Uterus (tissue), 3 donors: ENCODE measurements at regions not wholly inside any gene's neighbourhood (a gene's known extent, or its start where the extent isn't known, plus 50 kb on each side); places are given as distances from the start of the nearest gene placed in this dataset.

ENCODE experiments used
- DNase-seq, 2 donors: peaks; one replicate each; pipeline ENCODE4 v3.0.0-alpha.2; 2019 to 2020
- H3K27ac ChIP-seq, 2 donors: fragments of 200-600 bp; sonication (generic); 1 replicate in 1 of 2; 2 replicates in 1 of 2; pipeline ENCODE4 v1.5.1; 2016 to 2018
- H3K27me3 ChIP-seq, 2 donors: fragments of 200-600 bp; sonication (generic); one replicate each; pipeline ENCODE4 v1.5.1; 2018 to 2019; ENCODE audit warnings: control low read depth in 1 of 2
- H3K36me3 ChIP-seq, 2 donors: fragments of 200-600 bp; sonication (generic); one replicate each; pipeline ENCODE4 v1.5.1; 2019; ENCODE audit warnings: control low read depth in 1 of 2
- H3K4me1 ChIP-seq, 2 donors: fragments of 200-600 bp; sonication (generic); one replicate each; pipeline ENCODE4 v1.5.1; 2018 to 2019; ENCODE audit warnings: control low read depth in 1 of 2
- H3K4me3 ChIP-seq, 2 donors: fragments of 200-600 bp; sonication (generic); 1 replicate in 1 of 2; 2 replicates in 1 of 2; pipeline ENCODE4 v1.5.1; 2018 to 2019; ENCODE audit warnings: mild to moderate bottlenecking in 1 of 2
- H3K9me3 ChIP-seq, 2 donors: fragments of 200-600 bp; sonication (generic); one replicate each; pipeline ENCODE4 v1.5.1; 2019; ENCODE audit warnings: control low read depth in 1 of 2
- POLR2A ChIP-seq, 2 donors: fragments of 450-650 bp; IDR thresholded peaks; one replicate each; pipeline ENCODE4 v1.6.1; 2016; ENCODE audit warnings: antibody characterized with exemption in 2 of 2, mild to moderate bottlenecking in 1 of 2, moderate library complexity in 1 of 2
- intact Hi-C: fragments of 100-400 bp; cut with DNase I; formaldehyde crosslinking; loops from one replicate; pipeline ENCODE4 v1.15.1; 2023; ENCODE audit warnings: low total_unique reads
- TF ChIP-seq, protein P1 (sequence below), 4 experiments: fragments of 200-600 bp in 2 of 4; fragments of 450-650 bp in 2 of 4; sonication (generic) in 2 of 4; IDR thresholded peaks; one replicate each; pipeline ENCODE4 v1.5.1; 2016 to 2019; ENCODE audit warnings: antibody characterized with exemption in 4 of 4, mild to moderate bottlenecking in 2 of 4, moderate library complexity in 1 of 4
- donor health status: DM: yes; HTN: yes; CAD: no.

DNA sequence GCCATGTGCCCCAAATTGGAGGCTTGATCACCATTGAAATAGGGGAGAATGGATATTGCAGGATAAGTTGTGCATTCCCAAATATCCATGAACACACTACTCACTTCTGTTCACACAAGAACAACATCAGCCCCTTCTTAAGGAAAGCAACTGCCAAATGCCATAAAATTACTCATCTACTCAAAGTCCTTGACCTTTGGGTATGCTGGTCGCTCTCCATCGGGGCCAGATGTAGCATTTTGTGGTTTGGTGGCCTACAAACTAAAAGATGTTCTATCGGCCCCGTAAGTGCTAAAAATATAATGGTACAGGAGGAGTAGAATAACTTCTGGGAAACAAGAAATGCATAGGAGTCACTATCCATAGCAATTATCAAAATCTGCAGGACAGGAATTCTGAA is 362.6 kb downstream of the AEBP2 start:
- intact Hi-C loops = no loop called here
- peaks cover 0 to 4% of the 10 kb centered on the region in 2 donors for H3K4me1 ChIP-seq
- H3K36me3 ChIP-seq = no peaks in the 10 kb centered on the region
- no peak for DNase-seq
- H3K27me3 ChIP-seq = no peaks in the 10 kb centered on the region
- TF ChIP-seq POLR2A (IDR thresholded peaks at IDR 0.05) = no peak
- TF ChIP-seq, protein P1, sequence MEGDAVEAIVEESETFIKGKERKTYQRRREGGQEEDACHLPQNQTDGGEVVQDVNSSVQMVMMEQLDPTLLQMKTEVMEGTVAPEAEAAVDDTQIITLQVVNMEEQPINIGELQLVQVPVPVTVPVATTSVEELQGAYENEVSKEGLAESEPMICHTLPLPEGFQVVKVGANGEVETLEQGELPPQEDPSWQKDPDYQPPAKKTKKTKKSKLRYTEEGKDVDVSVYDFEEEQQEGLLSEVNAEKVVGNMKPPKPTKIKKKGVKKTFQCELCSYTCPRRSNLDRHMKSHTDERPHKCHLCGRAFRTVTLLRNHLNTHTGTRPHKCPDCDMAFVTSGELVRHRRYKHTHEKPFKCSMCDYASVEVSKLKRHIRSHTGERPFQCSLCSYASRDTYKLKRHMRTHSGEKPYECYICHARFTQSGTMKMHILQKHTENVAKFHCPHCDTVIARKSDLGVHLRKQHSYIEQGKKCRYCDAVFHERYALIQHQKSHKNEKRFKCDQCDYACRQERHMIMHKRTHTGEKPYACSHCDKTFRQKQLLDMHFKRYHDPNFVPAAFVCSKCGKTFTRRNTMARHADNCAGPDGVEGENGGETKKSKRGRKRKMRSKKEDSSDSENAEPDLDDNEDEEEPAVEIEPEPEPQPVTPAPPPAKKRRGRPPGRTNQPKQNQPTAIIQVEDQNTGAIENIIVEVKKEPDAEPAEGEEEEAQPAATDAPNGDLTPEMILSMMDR (IDR thresholded peaks at IDR 0.05) = no peak
- no peak overlapping the region for H3K27ac ChIP-seq
- H3K4me3 ChIP-seq = no peak overlapping the region
- H3K9me3 ChIP-seq = no peaks in the 10 kb centered on the region

GRCh38 chr12:19802915-19803314 is 363.6 kb downstream of the AEBP2 start:
- no peak overlapping the region for H3K27ac ChIP-seq
- no peaks in the 10 kb centered on the region for H3K9me3 ChIP-seq
- H3K36me3 ChIP-seq = no peaks in the 10 kb centered on the region
- no peaks in the 10 kb centered on the region for H3K27me3 ChIP-seq
- DNase-seq = no peak
- intact Hi-C loops = no loop called here
- TF ChIP-seq, protein P1 (IDR thresholded peaks at IDR 0.05) = no peak
- no peak for TF ChIP-seq POLR2A (IDR thresholded peaks at IDR 0.05)
- peaks cover 0 to 4% of the 10 kb centered on the region in 2 donors for H3K4me1 ChIP-seq
- H3K4me3 ChIP-seq = no peak overlapping the region

DNA sequence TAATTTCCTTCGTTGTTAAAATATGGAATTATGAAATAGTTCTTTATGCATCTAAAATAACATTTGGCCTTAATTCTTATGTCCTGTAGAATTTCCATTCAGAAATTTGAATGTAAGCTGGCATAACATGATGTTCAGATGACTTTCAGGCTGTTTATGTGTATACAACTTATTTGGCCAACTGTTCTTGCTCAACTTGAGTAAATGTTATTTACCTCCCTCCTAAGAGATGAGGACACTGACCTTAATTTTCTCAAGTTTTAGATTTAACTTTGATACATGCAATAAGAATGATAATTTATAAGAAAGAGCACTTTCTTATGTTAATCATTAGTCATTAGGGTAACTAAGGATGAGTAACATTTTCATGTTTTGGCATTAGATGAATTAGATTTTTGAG is 365.4 kb downstream of the AEBP2 start:
- H3K9me3 ChIP-seq = no peaks in the 10 kb centered on the region
- H3K4me1 ChIP-seq = peaks cover 0 to 4% of the 10 kb centered on the region in 2 donors
- no peak overlapping the region for H3K27ac ChIP-seq
- intact Hi-C loops = no loop called here
- no peaks in the 10 kb centered on the region for H3K36me3 ChIP-seq
- TF ChIP-seq, protein P1 (IDR thresholded peaks at IDR 0.05) = no peak
- TF ChIP-seq POLR2A (IDR thresholded peaks at IDR 0.05) = no peak
- no peak for DNase-seq
- H3K4me3 ChIP-seq = no peak overlapping the region
- no peaks in the 10 kb centered on the region for H3K27me3 ChIP-seq

- no peaks in the 10 kb centered on the region for H3K9me3 ChIP-seq
- intact Hi-C loops = no loop called here
- no peak for DNase-seq
- no peaks in the 10 kb centered on the region for H3K27me3 ChIP-seq
- H3K36me3 ChIP-seq = no peaks in the 10 kb centered on the region
- H3K4me3 ChIP-seq = no peak overlapping the region
- no peaks in the 10 kb centered on the region for H3K4me1 ChIP-seq
- TF ChIP-seq, protein P1 (IDR thresholded peaks at IDR 0.05) = no peak
- TF ChIP-seq POLR2A (IDR thresholded peaks at IDR 0.05) = no peak
- H3K27ac ChIP-seq = no peak overlapping the region
Measured at GRCh38 chr12:19808371-19808770, 369.1 kb downstream of the AEBP2 start.

DNA sequence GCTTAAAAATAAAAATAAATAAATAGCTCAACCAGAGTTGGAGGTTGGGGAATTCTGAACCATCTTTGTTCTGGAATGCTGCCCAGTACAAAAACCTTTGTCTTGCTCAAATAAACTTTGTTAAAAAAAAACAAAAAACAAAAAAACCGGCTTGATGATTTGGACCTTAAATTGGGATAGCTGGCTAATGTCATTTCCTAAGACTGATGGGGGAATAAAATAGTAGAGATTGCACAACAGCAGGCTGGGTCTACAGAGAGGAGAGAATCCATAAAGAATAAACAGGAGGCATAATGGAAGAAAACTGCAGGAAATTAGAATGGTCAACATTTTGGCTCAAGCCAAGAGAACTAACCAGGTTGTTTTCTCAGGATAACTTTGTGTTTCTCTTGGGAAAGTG is 370.9 kb downstream of the AEBP2 start:
- H3K27me3 ChIP-seq = no peaks in the 10 kb centered on the region
- H3K4me3 ChIP-seq = no peak overlapping the region
- intact Hi-C loops = no loop called here
- H3K36me3 ChIP-seq = no peaks in the 10 kb centered on the region
- TF ChIP-seq POLR2A (IDR thresholded peaks at IDR 0.05) = no peak
- TF ChIP-seq, protein P1 (IDR thresholded peaks at IDR 0.05) = no peak
- H3K9me3 ChIP-seq = no peaks in the 10 kb centered on the region
- no peak overlapping the region for H3K27ac ChIP-seq
- no peak for DNase-seq
- no peaks in the 10 kb centered on the region for H3K4me1 ChIP-seq
